Esophagus mucosa (tissue), 1 donor: ENCODE measurements at regions not wholly inside any gene's neighbourhood (a gene's known extent, or its start where the extent isn't known, plus 50 kb on each side); places are given as distances from the start of the nearest gene placed in this dataset.
"Not testable (repeated sequence)": the region's sequence is repeated elsewhere in the genome, so short reads cannot be mapped to it uniquely, and the experiment has no call there.

Experiments
- ATAC-seq: fragments of 200-7000 bp; cut with Tn5 transposase; one replicate; pipeline ENCODE4 v1.9.1; 2020
- donor health status: DM: yes; HTN: yes; CAD: no.

GRCh38 chr1:146409116-146409801 is 180.4 kb upstream of the NOTCH2NLA start:
- ATAC-seq: peak; percentile 93

GRCh38 chr1:146401281-146401825 is 172.5 kb upstream of the NOTCH2NLA start:
- ATAC-seq: peak; percentile 73

GRCh38 chr1:146400173-146401121 is 171.6 kb upstream of the NOTCH2NLA start:
- not testable (repeated sequence) for ATAC-seq

GRCh38 chr1:146399225-146399624 is 170.4 kb upstream of the NOTCH2NLA start:
- not testable (repeated sequence) for ATAC-seq

- not testable (repeated sequence) for ATAC-seq
Measured at GRCh38 chr1:146396801-146397200, 168.0 kb upstream of the NOTCH2NLA start.

GRCh38 chr1:146396242-146396641 is 167.4 kb upstream of the NOTCH2NLA start:
- not testable (repeated sequence) for ATAC-seq

- ATAC-seq: not testable (repeated sequence)
Measured at GRCh38 chr1:146393796-146394195, 165.0 kb upstream of the NOTCH2NLA start.

- not testable (repeated sequence) for ATAC-seq
Measured at GRCh38 chr1:146393154-146393553, 164.3 kb upstream of the NOTCH2NLA start.

GRCh38 chr1:146389178-146389577 is 160.4 kb upstream of the NOTCH2NLA start:
- ATAC-seq: not testable (repeated sequence)

GRCh38 chr1:146387750-146388469 is 159.1 kb upstream of the NOTCH2NLA start:
- not testable (repeated sequence) for ATAC-seq

GRCh38 chr1:146386851-146387749 is 158.3 kb upstream of the NOTCH2NLA start:
- peak; percentile 98 for ATAC-seq

GRCh38 chr1:146381196-146381595 is 152.4 kb upstream of the NOTCH2NLA start:
- ATAC-seq: not testable (repeated sequence)

- ATAC-seq: peak; percentile 98
Measured at GRCh38 chr1:146376708-146377496, 148.1 kb upstream of the NOTCH2NLA start.

GRCh38 chr1:146376309-146376707 is 147.5 kb upstream of the NOTCH2NLA start:
- peak; percentile 85 for ATAC-seq

- ATAC-seq: not testable (repeated sequence)
Measured at GRCh38 chr1:146375108-146375507, 146.3 kb upstream of the NOTCH2NLA start.

GRCh38 chr1:146369940-146370339 is 141.1 kb upstream of the NOTCH2NLA start:
- ATAC-seq: not testable (repeated sequence)

- not testable (repeated sequence) for ATAC-seq
Measured at GRCh38 chr1:146355373-146355772, 126.6 kb upstream of the NOTCH2NLA start.

GRCh38 chr1:146326863-146327262 is 98.0 kb upstream of the NOTCH2NLA start:
- ATAC-seq: peak; percentile 59

GRCh38 chr1:146324463-146324862 is 95.6 kb upstream of the NOTCH2NLA start:
- ATAC-seq: not testable (repeated sequence)

- ATAC-seq: not testable (repeated sequence)
Measured at GRCh38 chr1:146323302-146323701, 94.5 kb upstream of the NOTCH2NLA start.
